OCI-LY7 (cell line): ENCODE measurements at regions not wholly inside any gene's neighbourhood (a gene's known extent, or its start where the extent isn't known, plus 50 kb on each side); places are given as distances from the start of the nearest gene placed in this dataset.

Experiments used
- BruUV-seq: library from RNA; stranded (reverse); fragments of 400-500 nt; replicated peaks from 2 replicates; lab custom pipeline; 2021; lab: Mats Ljungman, UMichigan
- CTCF ChIA-PET: fragments of 300-600 bp; sonication (Branson Sonifier 250); formaldehyde crosslinking; loops from one replicate; lab custom pipeline; 2022; ENCODE audit warnings: antibody characterized with exemption; ENCODE audit not compliant: unreplicated experiment; lab: Charles Lee
- POLR2A ChIA-PET: fragments of 300-600 bp; sonication (Branson Sonifier 250); formaldehyde crosslinking; loops from one replicate; lab custom pipeline; 2022; ENCODE audit warnings: antibody characterized with exemption; lab: Charles Lee
- DNase-seq: peaks from one replicate; pipeline ENCODE4 v3.0.0-alpha.2; 2015; ENCODE audit warnings: low spot score
- H2AFZ ChIP-seq: fragments of 200-600 bp; sonication (generic), shearing (Covaris generic); 2 replicates; pipeline ENCODE4 v1.6.1; 2014; ENCODE audit warnings: mild to moderate bottlenecking, antibody characterized with exemption, low read length, moderate library complexity
- H3K27ac ChIP-seq: fragments of 200-600 bp; sonication (generic); 2 replicates; pipeline ENCODE4 v1.5.1; 2014; ENCODE audit warnings: mixed run types, low read depth, mild to moderate bottlenecking, moderate library complexity, low read length, inconsistent platforms; ENCODE audit not compliant: poor library complexity, severe bottlenecking
- H3K36me3 ChIP-seq: fragments of 200-600 bp; sonication (generic); 2 replicates; pipeline ENCODE4 v1.6.1; 2014; ENCODE audit warnings: mild to moderate bottlenecking, antibody characterized with exemption, low read length, moderate library complexity, mixed read lengths; ENCODE audit not compliant: insufficient read depth
- H3K4me1 ChIP-seq: fragments of 200-600 bp; sonication (generic); 2 replicates; pipeline ENCODE4 v1.5.1; 2014; ENCODE audit warnings: mild to moderate bottlenecking, low read length; ENCODE audit not compliant: insufficient read depth, poor library complexity, severe bottlenecking
- H3K4me2 ChIP-seq: fragments of 200-600 bp; sonication (generic); 2 replicates; pipeline ENCODE4 v1.6.1; 2014; ENCODE audit warnings: mild to moderate bottlenecking, low read length
- H3K4me3 ChIP-seq: fragments of 200-600 bp; sonication (generic); 2 replicates; pipeline ENCODE4 v1.5.1; 2014; ENCODE audit warnings: mild to moderate bottlenecking, low read depth, low read length; ENCODE audit not compliant: poor library complexity, severe bottlenecking
- H3K79me2 ChIP-seq: fragments of 200-600 bp; sonication (generic); 2 replicates; pipeline ENCODE4 v1.6.1; 2016; ENCODE audit warnings: low read depth, mild to moderate bottlenecking, low read length, moderate library complexity, mixed read lengths; ENCODE audit not compliant: insufficient read depth
- H3K9me2 ChIP-seq: fragments of 200-600 bp; sonication (generic); 2 replicates; pipeline ENCODE4 v1.6.1; 2016; ENCODE audit warnings: mild to moderate bottlenecking, low read length, mixed read lengths; ENCODE audit not compliant: insufficient read depth
- H3K9me3 ChIP-seq: fragments of 200-600 bp; sonication (generic); 2 replicates; pipeline ENCODE4 v1.6.1; 2014; ENCODE audit warnings: mild to moderate bottlenecking, mixed run types, low read length, mixed read lengths
- H4K20me1 ChIP-seq: fragments of 200-600 bp; sonication (generic); 2 replicates; pipeline ENCODE4 v1.6.1; 2014; ENCODE audit warnings: mild to moderate bottlenecking, antibody characterized with exemption, low read length, moderate library complexity, mixed read lengths; ENCODE audit not compliant: insufficient read depth
- CTCF ChIP-seq: fragments of 200-600 bp; sonication (generic); conservative IDR thresholded peaks from 2 replicates; pipeline ENCODE4 v1.5.1; 2014; ENCODE audit warnings: mild to moderate bottlenecking, antibody characterized with exemption, low read length, moderate library complexity, mixed read lengths
- EZH2phosphoT487 ChIP-seq: fragments of 200-600 bp; sonication (generic); IDR thresholded peaks from 2 replicates; pipeline ENCODE4 v1.6.1; 2018; ENCODE audit warnings: low read depth, borderline replicate concordance, mild to moderate bottlenecking, mixed run types, antibody characterized with exemption, low read length, moderate library complexity, mixed read lengths
- intact Hi-C: fragments of 100-400 bp; cut with micrococcal nuclease; formaldehyde crosslinking; loops from one replicate; pipeline ENCODE4 v1.10.0; 2022; ENCODE audit not compliant: unreplicated experiment

GRCh38 chr7:15860264-15860949 is 173.9 kb upstream of the MEOX2 start:
- no peaks in the 10 kb centered on the region for H3K79me2 ChIP-seq
- no peaks in the 10 kb centered on the region for H3K9me3 ChIP-seq
- no peak overlapping the region for H3K4me2 ChIP-seq
- H3K4me1 ChIP-seq, result no peaks in the 10 kb centered on the region
- POLR2A ChIA-PET, result no interaction called here
- DNase-seq, result no peak
- H3K9me2 ChIP-seq, result no peaks in the 10 kb centered on the region
- BruUV-seq, result no TSS peak
- TF ChIP-seq CTCF (no peak), EZH2phosphoT487 (no peak)
- no peak overlapping the region for H3K27ac ChIP-seq
- no peaks in the 10 kb centered on the region for H3K36me3 ChIP-seq
- no peak overlapping the region for H3K4me3 ChIP-seq
- no peaks in the 10 kb centered on the region for H4K20me1 ChIP-seq
- intact Hi-C loops, result no loop called here
- no peak overlapping the region for H2AFZ ChIP-seq
- CTCF ChIA-PET, result no interaction called here

GRCh38 chr7:15857026-15857425 is 170.5 kb upstream of the MEOX2 start:
- Histone ChIP-seq H3K4me1 (no peaks in the 10 kb centered on the region), H2AFZ (no peak overlapping the region), H3K4me2 (no peak overlapping the region), H3K36me3 (no peaks in the 10 kb centered on the region), H3K79me2 (no peaks in the 10 kb centered on the region), H3K4me3 (no peak overlapping the region), H3K9me3 (no peaks in the 10 kb centered on the region), H3K27ac (no peak overlapping the region), H3K9me2 (no peaks in the 10 kb centered on the region), H4K20me1 (no peaks in the 10 kb centered on the region)
- TF ChIP-seq CTCF, result no peak
- no peak for TF ChIP-seq EZH2phosphoT487
- DNase-seq, result no peak
- BruUV-seq, result no TSS peak
- ChIA-PET CTCF (no interaction called here), POLR2A (no interaction called here)
- intact Hi-C loops, result no loop called here

- intact Hi-C loops, result no loop called here
- Histone ChIP-seq H3K27ac (no peak overlapping the region), H3K9me3 (no peaks in the 10 kb centered on the region), H4K20me1 (no peaks in the 10 kb centered on the region), H3K36me3 (no peaks in the 10 kb centered on the region), H3K79me2 (no peaks in the 10 kb centered on the region), H3K4me1 (no peaks in the 10 kb centered on the region), H3K4me2 (no peak overlapping the region), H2AFZ (no peak overlapping the region), H3K4me3 (no peak overlapping the region), H3K9me2 (no peaks in the 10 kb centered on the region)
- TF ChIP-seq CTCF (no peak), EZH2phosphoT487 (no peak)
- no TSS peak for BruUV-seq
- DNase-seq, result no peak
- CTCF ChIA-PET, result no interaction called here
- POLR2A ChIA-PET, result no interaction called here
These were observed 169.8 kb upstream of the MEOX2 start for GRCh38 chr7:15856311-15856710.
